ENCODE measurements at regions not wholly inside any gene's neighbourhood (a gene's known extent, or its start where the extent isn't known, plus 50 kb on each side); places are given as distances from the start of the nearest gene placed in this dataset.

- no peak overlapping the region for H3K27ac ChIP-seq
- WGBS, 4 donors: 56 to 67% (median 62%) methylated on average over 2 of the region's 2 CpGs
- no peaks in the 10 kb centered on the region for H3K4me1 ChIP-seq (replicated peaks in 1 of 2)
- no peak for TF ChIP-seq CTCF (IDR thresholded peaks at IDR 0.05)
- no peak for TF ChIP-seq POLR2A (IDR thresholded peaks at IDR 0.05)
- intact Hi-C loops (cut with DNase I): no loop called here
- no peak overlapping the region for H3K4me3 ChIP-seq
- DNase-seq: peak in 1 of 7 donors; percentile 11
- no peaks in the 10 kb centered on the region for H3K27me3 ChIP-seq
- H3K36me3 ChIP-seq (replicated peaks in 1 of 2): no peaks in the 10 kb centered on the region
- H3K9me3 ChIP-seq (replicated peaks in 1 of 3): no peaks in the 10 kb centered on the region
Measured at GRCh38 chr4:19844446-19844845, 407.3 kb upstream of the SLIT2 start.

GRCh38 chr4:19842471-19842870 lies 409.2 kb upstream of the SLIT2 start:
- Histone ChIP-seq H3K9me3 (replicated peaks in 1 of 3) (no peaks in the 10 kb centered on the region), H3K4me3 (no peak overlapping the region), H3K36me3 (replicated peaks in 1 of 2) (no peaks in the 10 kb centered on the region), H3K4me1 (replicated peaks in 1 of 2) (no peaks in the 10 kb centered on the region), H3K27me3 (no peaks in the 10 kb centered on the region), H3K27ac (no peak overlapping the region)
- TF ChIP-seq POLR2A (IDR thresholded peaks at IDR 0.05) (no peak), CTCF (IDR thresholded peaks at IDR 0.05) (no peak)
- no peak for DNase-seq
- intact Hi-C loops (cut with DNase I): no loop called here
- 82 to 84% (median 83%) methylated on average over 2 of the region's 2 CpGs for WGBS, 4 donors

GRCh38 chr4:19838858-19839257 lies 412.8 kb upstream of the SLIT2 start:
- DNase-seq: no peak
- Histone ChIP-seq H3K27ac (no peak overlapping the region), H3K4me1 (replicated peaks in 1 of 2) (no peaks in the 10 kb centered on the region), H3K36me3 (replicated peaks in 1 of 2) (no peaks in the 10 kb centered on the region), H3K4me3 (no peak overlapping the region), H3K9me3 (replicated peaks in 1 of 3) (no peaks in the 10 kb centered on the region), H3K27me3 (no peaks in the 10 kb centered on the region)
- WGBS, 4 donors: 87 to 100% (median 95%) methylated on average over 1 of the region's 1 CpG
- intact Hi-C loops (cut with DNase I): no loop called here
- TF ChIP-seq POLR2A (IDR thresholded peaks at IDR 0.05): no peak
- no peak for TF ChIP-seq CTCF (IDR thresholded peaks at IDR 0.05)

GRCh38 chr4:19835429-19835828 lies 416.3 kb upstream of the SLIT2 start:
- WGBS, 4 donors: 83 to 92% (median 90%) methylated on average over 3 of the region's 3 CpGs
- no peak overlapping the region for H3K4me3 ChIP-seq

More at GRCh38 chr4:19835429-19835828, 416.3 kb upstream of the SLIT2 start:
- Histone ChIP-seq H3K4me1 (replicated peaks in 1 of 2) (no peaks in the 10 kb centered on the region), H3K9me3 (replicated peaks in 1 of 3) (no peaks in the 10 kb centered on the region), H3K27ac (no peak overlapping the region), H3K36me3 (replicated peaks in 1 of 2) (no peaks in the 10 kb centered on the region), H3K27me3 (no peaks in the 10 kb centered on the region)
- DNase-seq: no peak
- TF ChIP-seq CTCF (IDR thresholded peaks at IDR 0.05) (no peak), POLR2A (IDR thresholded peaks at IDR 0.05) (no peak)
- intact Hi-C loops (cut with DNase I): no loop called here

Data from adrenal gland (tissue), 9 donors.